ENCODE measurements at regions not wholly inside any gene's neighbourhood (a gene's known extent, or its start where the extent isn't known, plus 50 kb on each side); places are given as distances from the start of the nearest gene placed in this dataset.

DNA sequence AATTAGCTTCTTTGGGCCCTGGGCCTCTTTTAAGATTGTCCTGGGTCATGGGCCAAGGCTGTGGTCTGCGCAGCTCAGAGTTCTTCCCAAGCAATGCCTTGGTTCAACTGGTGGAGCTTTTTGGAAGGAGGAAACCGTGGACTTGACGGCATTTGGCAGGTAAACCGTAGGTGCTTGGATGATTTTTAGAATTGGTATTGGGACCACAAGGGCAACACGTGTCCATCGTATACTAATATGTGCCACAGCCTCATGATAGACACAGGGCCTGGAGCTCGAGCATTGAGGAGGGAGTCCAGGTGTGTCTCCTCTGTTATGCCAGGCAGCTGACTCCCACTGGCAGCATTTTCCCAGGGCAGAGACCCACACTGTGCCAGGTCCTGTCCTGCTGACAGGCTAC, 120.9 kb upstream of the PITX1 start:
- TF ChIP-seq, protein P1, sequence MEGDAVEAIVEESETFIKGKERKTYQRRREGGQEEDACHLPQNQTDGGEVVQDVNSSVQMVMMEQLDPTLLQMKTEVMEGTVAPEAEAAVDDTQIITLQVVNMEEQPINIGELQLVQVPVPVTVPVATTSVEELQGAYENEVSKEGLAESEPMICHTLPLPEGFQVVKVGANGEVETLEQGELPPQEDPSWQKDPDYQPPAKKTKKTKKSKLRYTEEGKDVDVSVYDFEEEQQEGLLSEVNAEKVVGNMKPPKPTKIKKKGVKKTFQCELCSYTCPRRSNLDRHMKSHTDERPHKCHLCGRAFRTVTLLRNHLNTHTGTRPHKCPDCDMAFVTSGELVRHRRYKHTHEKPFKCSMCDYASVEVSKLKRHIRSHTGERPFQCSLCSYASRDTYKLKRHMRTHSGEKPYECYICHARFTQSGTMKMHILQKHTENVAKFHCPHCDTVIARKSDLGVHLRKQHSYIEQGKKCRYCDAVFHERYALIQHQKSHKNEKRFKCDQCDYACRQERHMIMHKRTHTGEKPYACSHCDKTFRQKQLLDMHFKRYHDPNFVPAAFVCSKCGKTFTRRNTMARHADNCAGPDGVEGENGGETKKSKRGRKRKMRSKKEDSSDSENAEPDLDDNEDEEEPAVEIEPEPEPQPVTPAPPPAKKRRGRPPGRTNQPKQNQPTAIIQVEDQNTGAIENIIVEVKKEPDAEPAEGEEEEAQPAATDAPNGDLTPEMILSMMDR (IDR thresholded peaks at IDR 0.05; ENCODE audit: low read length) = no peak
- TF ChIP-seq EZH2 (optimal IDR thresholded peaks at IDR 0.05; ENCODE audit: low read depth, low read length) (no peak), EZH2phosphoT487 (IDR thresholded peaks at IDR 0.05; ENCODE audit: low read length) (no peak)
